MM.1S (cell line): ENCODE measurements at regions not wholly inside any gene's neighbourhood (a gene's known extent, or its start where the extent isn't known, plus 50 kb on each side); places are given as distances from the start of the nearest gene placed in this dataset.

ENCODE experiments used
- CTCF ChIP-seq: fragments of 300-600 bp; sonication (generic); IDR thresholded peaks from 2 replicates; pipeline ENCODE4 v1.5.1; 2016; ENCODE audit warnings: antibody characterized with exemption, low read length, mixed read lengths
- EZH2 ChIP-seq: fragments of 300-600 bp; sonication (generic); optimal IDR thresholded peaks from 2 replicates; pipeline ENCODE3; 2017; ENCODE audit warnings: low read depth, mild to moderate bottlenecking, antibody characterized with exemption, low read length, mixed read lengths

GRCh38 chr18:60122339-60122738 is 222.5 kb downstream of the PMAIP1 start:
- TF ChIP-seq CTCF (no peak), EZH2 (no peak)
